GM18873 (cell line): ENCODE measurements at regions not wholly inside any gene's neighbourhood (a gene's known extent, or its start where the extent isn't known, plus 50 kb on each side); places are given as distances from the start of the nearest gene placed in this dataset.

Source experiments
- ATAC-seq: cut with Tn5 transposase; IDR thresholded peaks from one replicate; pipeline ENCODE4 v1.9.1; 2021; ENCODE audit warnings: mild to moderate bottlenecking, moderate library complexity, moderate number of reproducible peaks; ENCODE audit not compliant: unreplicated experiment, low FRiP score

- no peak for ATAC-seq
Measured at GRCh38 chr2:12826781-12827180, 110.0 kb downstream of the TRIB2 start.

GRCh38 chr2:12827721-12828120 is 111.0 kb downstream of the TRIB2 start:
- ATAC-seq: no peak

- no peak for ATAC-seq
Measured at GRCh38 chr2:12828980-12829379, 112.2 kb downstream of the TRIB2 start.

- ATAC-seq: no peak
Measured at GRCh38 chr2:12831016-12831415, 114.3 kb downstream of the TRIB2 start.

- ATAC-seq: no peak
Measured at GRCh38 chr2:12834239-12834638, 117.5 kb downstream of the TRIB2 start.

GRCh38 chr2:12835733-12836132 is 119.0 kb downstream of the TRIB2 start:
- no peak for ATAC-seq

- ATAC-seq: no peak
Measured at GRCh38 chr2:12839339-12839738, 122.6 kb downstream of the TRIB2 start.

GRCh38 chr2:12841021-12841420 is 124.3 kb downstream of the TRIB2 start:
- ATAC-seq: no peak

GRCh38 chr2:12842917-12843316 is 126.2 kb downstream of the TRIB2 start:
- ATAC-seq: no peak

GRCh38 chr2:12844511-12844910 is 127.8 kb downstream of the TRIB2 start:
- no peak for ATAC-seq

GRCh38 chr2:12847694-12848575 is 131.2 kb downstream of the TRIB2 start:
- ATAC-seq: no peak

GRCh38 chr2:12852135-12852534 is 135.4 kb downstream of the TRIB2 start:
- ATAC-seq: no peak

GRCh38 chr2:12854001-12854530 is 137.3 kb downstream of the TRIB2 start:
- ATAC-seq: no peak

- ATAC-seq: no peak
Measured at GRCh38 chr2:12855508-12855907, 138.8 kb downstream of the TRIB2 start.

- ATAC-seq: no peak
Measured at GRCh38 chr2:12856934-12857601, 140.3 kb downstream of the TRIB2 start.

- no peak for ATAC-seq
Measured at GRCh38 chr2:12857891-12858290, 141.2 kb downstream of the TRIB2 start.

- ATAC-seq: no peak
Measured at GRCh38 chr2:12858786-12859185, 142.1 kb downstream of the TRIB2 start.

- ATAC-seq: no peak
Measured at GRCh38 chr2:12861344-12861930, 144.7 kb downstream of the TRIB2 start.

- no peak for ATAC-seq
Measured at GRCh38 chr2:12862541-12862940, 145.8 kb downstream of the TRIB2 start.

GRCh38 chr2:12863937-12864336 is 147.2 kb downstream of the TRIB2 start:
- no peak for ATAC-seq

- no peak for ATAC-seq
Measured at GRCh38 chr2:12867631-12868287, 151.0 kb downstream of the TRIB2 start.
